Sciatic nerve (tissue), 2 donors: ENCODE measurements at regions not wholly inside any gene's neighbourhood (a gene's known extent, or its start where the extent isn't known, plus 50 kb on each side); places are given as distances from the start of the nearest gene placed in this dataset.
"Not testable (repeated sequence)": the region's sequence is repeated elsewhere in the genome, so short reads cannot be mapped to it uniquely, and the experiment has no call there.

Experiments used
- ATAC-seq: fragments of 200-7000 bp; cut with Tn5 transposase; one replicate; pipeline ENCODE4 v1.9.1; 2020; ENCODE audit warnings: mild to moderate bottlenecking, moderate library complexity
- DNase-seq: peaks from one replicate; pipeline ENCODE4 v3.0.0-alpha.2; 2020; ENCODE audit warnings: low spot score
- intact Hi-C: fragments of 100-400 bp; cut with DNase I; formaldehyde crosslinking; loops from one replicate; pipeline ENCODE4 v1.14.2; 2022
- donor health status: DM: no; HTN: no; CAD: no.
- donor health status: DM: no; HTN: no; CAD: no.

DNA sequence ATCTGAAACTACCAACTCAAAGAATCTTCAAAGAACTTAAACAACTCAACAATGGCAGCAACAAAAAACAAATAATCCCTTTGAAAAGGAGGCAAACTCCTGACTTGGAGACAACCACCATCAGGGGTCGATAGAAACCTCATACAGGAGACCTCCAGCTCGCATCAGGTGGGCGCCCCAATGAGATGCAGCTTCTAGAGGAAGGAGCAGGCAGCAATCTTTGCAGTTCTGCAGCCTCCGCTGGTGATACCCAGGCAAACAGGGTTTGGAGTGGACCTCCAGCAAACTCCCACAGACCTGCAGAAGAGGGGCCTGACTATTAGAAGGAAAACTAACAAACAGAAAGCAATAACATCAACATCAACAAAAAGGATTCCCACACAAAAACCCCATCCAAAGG is 93.2 kb downstream of the CYLC1 start:
- DNase-seq, ATAC-seq, intact Hi-C loops: not testable (repeated sequence)

DNA sequence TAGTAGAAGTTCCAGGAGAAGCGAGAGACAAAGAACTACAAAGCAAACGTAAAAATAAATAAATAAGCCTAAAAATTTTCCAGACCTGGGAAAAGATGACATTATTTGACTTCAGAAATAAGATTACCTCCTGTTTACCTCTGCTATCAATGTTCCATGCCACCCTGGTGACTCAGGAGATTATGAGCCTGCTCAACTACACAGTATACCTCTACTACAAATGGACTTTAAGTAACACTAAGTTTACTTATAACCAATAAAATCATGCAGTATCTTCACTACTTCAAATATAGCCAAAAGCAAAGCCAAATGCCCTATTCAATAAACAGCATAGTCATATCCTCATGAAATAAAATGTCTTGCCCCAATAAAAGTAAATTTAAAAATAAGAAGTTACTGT is 105.4 kb downstream of the CYLC1 start:
- intact Hi-C loops, result loop anchor here (5.0 kb wide), 1 partner anchor 69 kb away; no protein-coding TSS in a partner anchor
- no peak for ATAC-seq
- DNase-seq, result no peak

DNA sequence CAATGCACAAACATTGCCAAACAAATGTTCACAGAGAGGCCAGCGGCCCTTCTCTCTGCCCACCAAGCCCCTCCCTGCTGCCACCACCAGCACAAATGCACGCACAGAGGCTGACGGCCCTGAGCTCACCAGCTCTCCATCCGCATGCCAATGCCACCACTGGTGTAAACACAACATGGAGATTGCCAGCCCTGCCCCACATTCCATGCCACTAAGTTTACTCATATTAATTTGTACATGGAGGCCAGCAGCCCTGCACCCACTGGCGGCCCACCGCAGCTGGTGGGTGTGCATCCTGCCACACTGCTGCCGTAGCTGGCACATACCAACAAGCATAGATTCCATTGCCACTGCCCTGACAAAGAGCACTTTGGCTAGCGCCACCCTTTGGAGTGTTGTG is 124.0 kb downstream of the CYLC1 start:
- intact Hi-C loops, result no loop called here
- ATAC-seq (no peak), DNase-seq (no peak)

DNA sequence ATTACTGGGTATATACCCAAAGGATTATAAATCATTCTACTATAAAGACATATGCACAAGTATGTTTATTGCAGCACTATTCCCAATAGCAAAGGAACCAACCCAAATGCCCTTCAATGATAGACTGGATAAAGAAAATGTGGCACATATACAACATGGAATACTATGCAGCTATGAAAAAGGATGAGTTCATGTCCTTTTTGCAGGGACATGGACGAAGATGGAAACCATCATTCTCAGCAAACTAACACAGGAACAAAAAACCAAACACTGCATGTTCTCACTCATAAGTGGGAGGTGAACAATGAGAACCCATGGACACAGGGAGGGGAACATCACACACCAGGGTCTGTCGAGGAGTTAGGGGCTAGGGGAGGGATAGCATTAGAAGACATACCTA is 129.2 kb downstream of the CYLC1 start:
- DNase-seq, ATAC-seq, intact Hi-C loops: not testable (repeated sequence)

DNA sequence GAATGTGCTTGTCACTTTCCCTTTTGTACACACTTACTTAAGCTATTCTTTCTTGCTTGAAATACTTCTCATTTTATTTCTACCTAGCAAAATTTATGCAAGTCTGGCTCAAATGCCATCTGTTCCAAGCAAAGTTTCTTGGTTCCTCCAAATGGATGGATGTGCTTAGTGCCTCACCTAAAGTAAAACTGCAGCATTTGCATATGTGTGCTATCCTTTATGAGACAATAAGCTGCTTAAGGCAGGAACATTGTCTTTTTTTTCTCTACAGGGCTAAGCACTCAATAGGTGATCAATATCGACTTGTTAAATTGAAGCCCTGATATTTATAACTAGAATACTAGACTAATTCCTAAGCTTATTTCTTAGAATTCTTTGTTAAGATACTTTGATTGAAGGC is 136.8 kb downstream of the CYLC1 start:
- intact Hi-C loops, result no loop called here
- ATAC-seq (no peak), DNase-seq (no peak)
